Neural cell (in vitro differentiated cells): ENCODE measurements at regions not wholly inside any gene's neighbourhood (a gene's known extent, or its start where the extent isn't known, plus 50 kb on each side); places are given as distances from the start of the nearest gene placed in this dataset.

Source experiments
- H2AFZ ChIP-seq: fragments of 200-600, 300-800 bp; sonication (generic), shearing (Covaris generic); 2 replicates; pipeline ENCODE4 v1.6.0; 2014; ENCODE audit warnings: low read depth, mild to moderate bottlenecking, antibody characterized with exemption, low read length, moderate library complexity
- H3F3A ChIP-seq: fragments of 200-600 bp; shearing (Covaris generic); 2 replicates; pipeline ENCODE4 v1.6.1; 2016; ENCODE audit warnings: mild to moderate bottlenecking, moderate library complexity, mixed read lengths, antibody characterized with exemption, low read length; ENCODE audit not compliant: insufficient read depth, poor library complexity, severe bottlenecking
- H3K27ac ChIP-seq: fragments of 200-600, 300-800 bp; sonication (generic), shearing (Covaris generic); 2 replicates; pipeline ENCODE4 v1.5.1; 2014; ENCODE audit warnings: mild to moderate bottlenecking, low read length, moderate library complexity
- H3K27me3 ChIP-seq: fragments of 300-800, 200-600 bp; sonication (generic), shearing (Covaris generic); 2 replicates; pipeline ENCODE4 v1.6.0; 2014; ENCODE audit warnings: mild to moderate bottlenecking, low read depth, low read length, moderate library complexity; ENCODE audit not compliant: insufficient read depth
- H3K36me3 ChIP-seq: fragments of 300-800, 200-600 bp; sonication (generic), shearing (Covaris generic); 2 replicates; pipeline ENCODE4 v1.5.1; 2014; ENCODE audit warnings: mild to moderate bottlenecking, antibody characterized with exemption, low read length, moderate library complexity; ENCODE audit not compliant: insufficient read depth
- H3K4me2 ChIP-seq: fragments of 300-800, 200-600 bp; sonication (generic), shearing (Covaris generic); 2 replicates; pipeline ENCODE4 v1.6.0; 2014; ENCODE audit warnings: mild to moderate bottlenecking, low read length
- H3K4me3 ChIP-seq: fragments of 300-800, 200-600 bp; sonication (generic), shearing (Covaris generic); 2 replicates; pipeline ENCODE4 v1.5.1; 2014; ENCODE audit warnings: mild to moderate bottlenecking, low read length, moderate library complexity
- H3K79me2 ChIP-seq: fragments of 200-600 bp; shearing (Covaris generic); replicated peaks from 2 replicates; pipeline ENCODE4 v1.6.0; 2014; ENCODE audit warnings: mild to moderate bottlenecking, low read length, moderate library complexity; ENCODE audit not compliant: insufficient read depth
- H3K9ac ChIP-seq: fragments of 300-800, 200-600 bp; sonication (generic), shearing (Covaris generic); 2 replicates; pipeline ENCODE4 v1.6.1; 2016; ENCODE audit warnings: mild to moderate bottlenecking, low read length, mixed read lengths
- H3K9me2 ChIP-seq: fragments of 200-600 bp; shearing (Covaris generic); 2 replicates; pipeline ENCODE4 v1.6.1; 2016; ENCODE audit warnings: mild to moderate bottlenecking, low read length, mixed read lengths; ENCODE audit not compliant: insufficient read depth
- H3K9me3 ChIP-seq: fragments of 200-600, 300-800 bp; sonication (generic), shearing (Covaris generic); 2 replicates; pipeline ENCODE4 v1.6.1; 2016; ENCODE audit warnings: mild to moderate bottlenecking, mixed run types, low read length, moderate library complexity, mixed read lengths
- H4K20me1 ChIP-seq: fragments of 200-600 bp; shearing (Covaris generic); 2 replicates; pipeline ENCODE4 v1.6.1; 2016; ENCODE audit warnings: mild to moderate bottlenecking, mixed run types; ENCODE audit not compliant: insufficient read depth
- EP300 ChIP-seq: fragments of 450-650 bp; conservative IDR thresholded peaks from 2 replicates; pipeline ENCODE4 v1.6.1; 2014; ENCODE audit warnings: antibody characterized with exemption, mild to moderate bottlenecking, moderate library complexity; ENCODE audit not compliant: poor library complexity, severe bottlenecking
- EZH2 ChIP-seq: fragments of 200-600, 300-800 bp; shearing (Covaris generic), sonication (generic); IDR thresholded peaks from 2 replicates; pipeline ENCODE4 v1.6.1; 2014; ENCODE audit warnings: antibody characterized with exemption, low read length, borderline replicate concordance, mild to moderate bottlenecking; ENCODE audit not compliant: insufficient read depth, poor library complexity, severe bottlenecking
- MXI1 ChIP-seq: fragments of 450-650 bp; conservative IDR thresholded peaks from 2 replicates; pipeline ENCODE4 v1.6.1; 2014; ENCODE audit warnings: antibody characterized with exemption, mild to moderate bottlenecking; ENCODE audit not compliant: poor library complexity, severe bottlenecking
- POLR2AphosphoS5 ChIP-seq: IDR thresholded peaks from 2 replicates; pipeline ENCODE4 v1.6.1; 2012
- RAD21 ChIP-seq: fragments of 450-650 bp; conservative IDR thresholded peaks from 2 replicates; pipeline ENCODE4 v1.6.1; 2014; ENCODE audit warnings: antibody characterized with exemption, mild to moderate bottlenecking, moderate library complexity
- SMC3 ChIP-seq: fragments of 450-650 bp; conservative IDR thresholded peaks from 2 replicates; pipeline ENCODE4 v1.6.1; 2014; ENCODE audit warnings: antibody characterized with exemption, mild to moderate bottlenecking, moderate library complexity; ENCODE audit not compliant: poor library complexity
- TAF1 ChIP-seq: IDR thresholded peaks from 2 replicates; pipeline ENCODE4 v1.6.1; 2012; ENCODE audit warnings: low read depth
- TF ChIP-seq, protein P1 (sequence below): fragments of 450-650 bp; IDR thresholded peaks from 2 replicates; pipeline ENCODE4 v1.5.1; 2014; ENCODE audit warnings: antibody characterized with exemption, mild to moderate bottlenecking, moderate library complexity; ENCODE audit not compliant: poor library complexity, severe bottlenecking
- TF ChIP-seq, protein P2 (sequence below): IDR thresholded peaks from 2 replicates; pipeline ENCODE4 v1.6.1; 2012; ENCODE audit warnings: borderline replicate concordance

- H3K9me2 ChIP-seq = no peaks in the 10 kb centered on the region
- H3F3A ChIP-seq = no peaks in the 10 kb centered on the region
- no peaks in the 10 kb centered on the region for H3K79me2 ChIP-seq
- no peak overlapping the region for H3K4me2 ChIP-seq
- H3K9ac ChIP-seq = no peak overlapping the region
- no peak overlapping the region for H3K27ac ChIP-seq
- no peaks in the 10 kb centered on the region for H3K36me3 ChIP-seq
- H2AFZ ChIP-seq = no peak overlapping the region
- no peaks in the 10 kb centered on the region for H3K9me3 ChIP-seq
- TF ChIP-seq EP300 = no peak
- no peak for TF ChIP-seq SMC3
- TF ChIP-seq, protein P1, sequence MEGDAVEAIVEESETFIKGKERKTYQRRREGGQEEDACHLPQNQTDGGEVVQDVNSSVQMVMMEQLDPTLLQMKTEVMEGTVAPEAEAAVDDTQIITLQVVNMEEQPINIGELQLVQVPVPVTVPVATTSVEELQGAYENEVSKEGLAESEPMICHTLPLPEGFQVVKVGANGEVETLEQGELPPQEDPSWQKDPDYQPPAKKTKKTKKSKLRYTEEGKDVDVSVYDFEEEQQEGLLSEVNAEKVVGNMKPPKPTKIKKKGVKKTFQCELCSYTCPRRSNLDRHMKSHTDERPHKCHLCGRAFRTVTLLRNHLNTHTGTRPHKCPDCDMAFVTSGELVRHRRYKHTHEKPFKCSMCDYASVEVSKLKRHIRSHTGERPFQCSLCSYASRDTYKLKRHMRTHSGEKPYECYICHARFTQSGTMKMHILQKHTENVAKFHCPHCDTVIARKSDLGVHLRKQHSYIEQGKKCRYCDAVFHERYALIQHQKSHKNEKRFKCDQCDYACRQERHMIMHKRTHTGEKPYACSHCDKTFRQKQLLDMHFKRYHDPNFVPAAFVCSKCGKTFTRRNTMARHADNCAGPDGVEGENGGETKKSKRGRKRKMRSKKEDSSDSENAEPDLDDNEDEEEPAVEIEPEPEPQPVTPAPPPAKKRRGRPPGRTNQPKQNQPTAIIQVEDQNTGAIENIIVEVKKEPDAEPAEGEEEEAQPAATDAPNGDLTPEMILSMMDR = no peak
- TF ChIP-seq POLR2AphosphoS5 = no peak
- no peak for TF ChIP-seq RAD21
- no peak for TF ChIP-seq EZH2
- TF ChIP-seq, protein P2, sequence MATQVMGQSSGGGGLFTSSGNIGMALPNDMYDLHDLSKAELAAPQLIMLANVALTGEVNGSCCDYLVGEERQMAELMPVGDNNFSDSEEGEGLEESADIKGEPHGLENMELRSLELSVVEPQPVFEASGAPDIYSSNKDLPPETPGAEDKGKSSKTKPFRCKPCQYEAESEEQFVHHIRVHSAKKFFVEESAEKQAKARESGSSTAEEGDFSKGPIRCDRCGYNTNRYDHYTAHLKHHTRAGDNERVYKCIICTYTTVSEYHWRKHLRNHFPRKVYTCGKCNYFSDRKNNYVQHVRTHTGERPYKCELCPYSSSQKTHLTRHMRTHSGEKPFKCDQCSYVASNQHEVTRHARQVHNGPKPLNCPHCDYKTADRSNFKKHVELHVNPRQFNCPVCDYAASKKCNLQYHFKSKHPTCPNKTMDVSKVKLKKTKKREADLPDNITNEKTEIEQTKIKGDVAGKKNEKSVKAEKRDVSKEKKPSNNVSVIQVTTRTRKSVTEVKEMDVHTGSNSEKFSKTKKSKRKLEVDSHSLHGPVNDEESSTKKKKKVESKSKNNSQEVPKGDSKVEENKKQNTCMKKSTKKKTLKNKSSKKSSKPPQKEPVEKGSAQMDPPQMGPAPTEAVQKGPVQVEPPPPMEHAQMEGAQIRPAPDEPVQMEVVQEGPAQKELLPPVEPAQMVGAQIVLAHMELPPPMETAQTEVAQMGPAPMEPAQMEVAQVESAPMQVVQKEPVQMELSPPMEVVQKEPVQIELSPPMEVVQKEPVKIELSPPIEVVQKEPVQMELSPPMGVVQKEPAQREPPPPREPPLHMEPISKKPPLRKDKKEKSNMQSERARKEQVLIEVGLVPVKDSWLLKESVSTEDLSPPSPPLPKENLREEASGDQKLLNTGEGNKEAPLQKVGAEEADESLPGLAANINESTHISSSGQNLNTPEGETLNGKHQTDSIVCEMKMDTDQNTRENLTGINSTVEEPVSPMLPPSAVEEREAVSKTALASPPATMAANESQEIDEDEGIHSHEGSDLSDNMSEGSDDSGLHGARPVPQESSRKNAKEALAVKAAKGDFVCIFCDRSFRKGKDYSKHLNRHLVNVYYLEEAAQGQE = no peak
- no peak for TF ChIP-seq TAF1
- TF ChIP-seq MXI1 = no peak
- H3K27me3 ChIP-seq = no peaks in the 10 kb centered on the region
- H4K20me1 ChIP-seq = no peaks in the 10 kb centered on the region
- no peak overlapping the region for H3K4me3 ChIP-seq
These were observed 103.9 kb downstream of the GATA3 start for GRCh38 chr10:8158193-8159071.

GRCh38 chr10:8159341-8160165 lies 105.1 kb downstream of the GATA3 start:
- no peaks in the 10 kb centered on the region for H4K20me1 ChIP-seq
- H3K9me2 ChIP-seq = no peaks in the 10 kb centered on the region
- H3K9me3 ChIP-seq = no peaks in the 10 kb centered on the region
- H3K4me2 ChIP-seq = no peak overlapping the region
- no peak overlapping the region for H3K9ac ChIP-seq
- H3F3A ChIP-seq = no peaks in the 10 kb centered on the region
- TF ChIP-seq, protein P1 = no peak
- no peak for TF ChIP-seq EP300
- TF ChIP-seq, protein P2 = no peak
- TF ChIP-seq SMC3 = no peak
- TF ChIP-seq POLR2AphosphoS5 = no peak
- no peak for TF ChIP-seq TAF1
- no peak for TF ChIP-seq EZH2
- TF ChIP-seq RAD21 = no peak
- TF ChIP-seq MXI1 = no peak
- H2AFZ ChIP-seq = no peak overlapping the region
- H3K4me3 ChIP-seq = no peak overlapping the region
- H3K36me3 ChIP-seq = no peaks in the 10 kb centered on the region
- no peak overlapping the region for H3K27ac ChIP-seq
- no peaks in the 10 kb centered on the region for H3K27me3 ChIP-seq
- H3K79me2 ChIP-seq = no peaks in the 10 kb centered on the region
